HEK293T (cell line): ENCODE measurements at regions not wholly inside any gene's neighbourhood (a gene's known extent, or its start where the extent isn't known, plus 50 kb on each side); places are given as distances from the start of the nearest gene placed in this dataset.

Experiments
- CTCF ChIA-PET: fragments of 350-600 bp; formaldehyde crosslinking; extraction: SDS; loops from one replicate; lab custom pipeline; 2021; ENCODE audit warnings: antibody characterized with exemption, inconsistent platforms; lab: Yijun Ruan, JAX
- POLR2A ChIA-PET: fragments of 350-600 bp; formaldehyde crosslinking; extraction: SDS; loops from one replicate; lab custom pipeline; 2020; ENCODE audit warnings: antibody characterized with exemption, inconsistent platforms; lab: Yijun Ruan, JAX
- DNase-seq: peaks from one replicate; pipeline ENCODE4 v3.0.0; 2012; ENCODE audit warnings: mixed read lengths; ENCODE audit errors: extremely low spot score
- ARNT ChIP-seq: fragments of 450-650 bp; IDR thresholded peaks from 2 replicates; pipeline ENCODE4 v1.6.1; 2017; ENCODE audit warnings: mild to moderate bottlenecking
- BHLHE40 ChIP-seq: fragments of 450-650 bp; IDR thresholded peaks from 2 replicates; pipeline ENCODE4 v1.6.1; 2016; ENCODE audit warnings: mild to moderate bottlenecking, moderate library complexity, borderline replicate concordance
- CTBP1 ChIP-seq: fragments of 450-650 bp; IDR thresholded peaks from 2 replicates; pipeline ENCODE4 v1.6.1; 2016; ENCODE audit warnings: borderline replicate concordance
- ELF4 ChIP-seq: fragments of 450-650 bp; IDR thresholded peaks from 2 replicates; pipeline ENCODE4 v1.6.1; 2017; ENCODE audit warnings: antibody characterized with exemption
- FOXA1 ChIP-seq: fragments of 450-650 bp; IDR thresholded peaks from 2 replicates; pipeline ENCODE4 v1.6.1; 2016; ENCODE audit warnings: mild to moderate bottlenecking
- FOXK2 ChIP-seq: fragments of 450-650 bp; IDR thresholded peaks from 2 replicates; pipeline ENCODE4 v1.6.1; 2016; ENCODE audit warnings: mild to moderate bottlenecking
- FOXM1 ChIP-seq: fragments of 450-650 bp; IDR thresholded peaks from 2 replicates; pipeline ENCODE4 v1.6.1; 2017; ENCODE audit warnings: mild to moderate bottlenecking, borderline replicate concordance
- HDGF ChIP-seq: fragments of 450-650 bp; IDR thresholded peaks from 2 replicates; pipeline ENCODE4 v1.6.1; 2017; ENCODE audit warnings: antibody characterized with exemption, borderline replicate concordance
- L3MBTL2 ChIP-seq: fragments of 450-650 bp; conservative IDR thresholded peaks from 2 replicates; pipeline ENCODE4 v1.6.1; 2016; ENCODE audit warnings: mild to moderate bottlenecking
- LEF1 ChIP-seq: fragments of 450-650 bp; IDR thresholded peaks from 2 replicates; pipeline ENCODE4 v1.6.1; 2017; ENCODE audit warnings: mild to moderate bottlenecking, borderline replicate concordance
- NFRKB ChIP-seq: fragments of 450-650 bp; IDR thresholded peaks from 2 replicates; pipeline ENCODE4 v1.6.1; 2016; ENCODE audit warnings: mild to moderate bottlenecking, moderate library complexity
- PKNOX1 ChIP-seq: fragments of 450-650 bp; IDR thresholded peaks from 2 replicates; pipeline ENCODE4 v1.6.1; 2016
- SP1 ChIP-seq: fragments of 450-650 bp; IDR thresholded peaks from 2 replicates; pipeline ENCODE4 v1.6.1; 2017
- SUZ12 ChIP-seq: fragments of 450-650 bp; IDR thresholded peaks from 2 replicates; pipeline ENCODE4 v1.6.1; 2016; ENCODE audit warnings: mild to moderate bottlenecking
- TARDBP ChIP-seq: fragments of 450-650 bp; IDR thresholded peaks from 2 replicates; pipeline ENCODE4 v1.6.1; 2016
- ZNF384 ChIP-seq: fragments of 450-650 bp; IDR thresholded peaks from 2 replicates; pipeline ENCODE4 v1.6.1; 2016

- TF ChIP-seq PKNOX1 (no peak), SP1 (no peak), TARDBP (no peak)
- no peak for DNase-seq
- ChIA-PET CTCF (no interaction called here), POLR2A (no interaction called here)
These were observed 122.5 kb downstream of the UCHL1 start for GRCh38 chr4:41379230-41379629.

- ChIA-PET POLR2A (no interaction called here), CTCF (no interaction called here)
- TF ChIP-seq L3MBTL2 (no peak), CTBP1 (no peak), LEF1 (no peak), HDGF (no peak), SP1 (no peak), ZNF384 (no peak), FOXA1 (no peak), FOXM1 (no peak), TARDBP (no peak), ELF4 (no peak), NFRKB (no peak), BHLHE40 (no peak), SUZ12 (no peak)
- DNase-seq, result no peak
These were observed 123.9 kb downstream of the UCHL1 start for GRCh38 chr4:41380511-41381157.

GRCh38 chr4:41381384-41381783 lies 124.7 kb downstream of the UCHL1 start:
- DNase-seq, result no peak
- no peak for TF ChIP-seq ZNF384
- no peak for TF ChIP-seq FOXA1
- TF ChIP-seq SP1, result no peak
- TF ChIP-seq PKNOX1, result no peak
- no peak for TF ChIP-seq BHLHE40
- TF ChIP-seq FOXK2, result no peak
- TF ChIP-seq ELF4, result no peak
- no peak for TF ChIP-seq L3MBTL2
- no peak for TF ChIP-seq SUZ12
- no peak for TF ChIP-seq FOXM1
- TF ChIP-seq TARDBP, result no peak
- POLR2A ChIA-PET, result no interaction called here
- CTCF ChIA-PET, result no interaction called here

GRCh38 chr4:41384992-41385391 lies 128.3 kb downstream of the UCHL1 start:
- ChIA-PET POLR2A (interaction anchor here (1.0 to 1.1 kb wide), 2 partner anchors 15 to 169 kb away, joined by 3 read pairs; no protein-coding TSS in a partner anchor), CTCF (no interaction called here)
- no peak for TF ChIP-seq CTBP1
- no peak for TF ChIP-seq NFRKB
- no peak for DNase-seq

- ChIA-PET POLR2A (interaction anchor here (1.0 to 1.1 kb wide), 2 partner anchors 15 to 169 kb away, joined by 3 read pairs; no protein-coding TSS in a partner anchor), CTCF (no interaction called here)
- no peak for DNase-seq
- no peak for TF ChIP-seq HDGF
These were observed 128.8 kb downstream of the UCHL1 start for GRCh38 chr4:41385481-41385880.

GRCh38 chr4:41388080-41388479 lies 131.4 kb downstream of the UCHL1 start:
- ChIA-PET CTCF (no interaction called here), POLR2A (no interaction called here)
- no peak for DNase-seq
- no peak for TF ChIP-seq SP1
- TF ChIP-seq ELF4, result no peak
- TF ChIP-seq SUZ12, result no peak
- TF ChIP-seq NFRKB, result no peak
- no peak for TF ChIP-seq FOXM1
- no peak for TF ChIP-seq L3MBTL2
- TF ChIP-seq FOXA1, result no peak
- no peak for TF ChIP-seq ZNF384
- no peak for TF ChIP-seq HDGF
- TF ChIP-seq BHLHE40, result no peak

- CTCF ChIA-PET, result no interaction called here
- DNase-seq, result no peak
- TF ChIP-seq PKNOX1, result no peak
- TF ChIP-seq FOXM1, result no peak
- no peak for TF ChIP-seq BHLHE40
- no peak for TF ChIP-seq LEF1
- no peak for TF ChIP-seq FOXK2
- no peak for TF ChIP-seq TARDBP
- TF ChIP-seq NFRKB, result no peak
- TF ChIP-seq L3MBTL2, result no peak
- TF ChIP-seq FOXA1, result no peak
- no peak for TF ChIP-seq SP1
- TF ChIP-seq HDGF, result no peak
- TF ChIP-seq CTBP1, result no peak
- TF ChIP-seq ELF4, result no peak
- no peak for TF ChIP-seq ZNF384
- no peak for TF ChIP-seq ARNT
- TF ChIP-seq SUZ12, result no peak
- POLR2A ChIA-PET, result no interaction called here
These were observed 132.6 kb downstream of the UCHL1 start for GRCh38 chr4:41389356-41389755.
